IPS DF 19.7 (cell line): ENCODE measurements at regions not wholly inside any gene's neighbourhood (a gene's known extent, or its start where the extent isn't known, plus 50 kb on each side); places are given as distances from the start of the nearest gene placed in this dataset.
"Not testable (repeated sequence)": the region's sequence is repeated elsewhere in the genome, so short reads cannot be mapped to it uniquely, and the experiment has no call there.

ENCODE experiments used
- DNase-seq: peaks from one replicate; pipeline ENCODE4 v3.0.0-alpha.2; 2013; ENCODE audit warnings: low read depth, low spot score

GRCh38 chr5:66348387-66349125, 204.5 kb downstream of the SREK1 start:
- DNase-seq: no peak

- no peak for DNase-seq
Observed at GRCh38 chr5:66351813-66352212, 207.7 kb downstream of the SREK1 start.

- DNase-seq: no peak
Observed at GRCh38 chr5:66353186-66353585, 209.1 kb downstream of the SREK1 start.

GRCh38 chr5:66354422-66354821, 210.3 kb downstream of the SREK1 start:
- DNase-seq: no peak

GRCh38 chr5:66356011-66356565, 212.0 kb downstream of the SREK1 start:
- no peak for DNase-seq

GRCh38 chr5:66358741-66359140, 214.6 kb downstream of the SREK1 start:
- no peak for DNase-seq

- no peak for DNase-seq
Observed at GRCh38 chr5:66361070-66361469, 217.0 kb downstream of the SREK1 start.

- no peak for DNase-seq
Observed at GRCh38 chr5:66362046-66362445, 217.9 kb downstream of the SREK1 start.

GRCh38 chr5:66362687-66363086, 218.6 kb downstream of the SREK1 start:
- no peak for DNase-seq

- DNase-seq: no peak
Observed at GRCh38 chr5:66363097-66363496, 219.0 kb downstream of the SREK1 start.

GRCh38 chr5:66364186-66364585, 220.1 kb downstream of the SREK1 start:
- DNase-seq: no peak

GRCh38 chr5:66365981-66366380, 221.9 kb downstream of the SREK1 start:
- DNase-seq: no peak

GRCh38 chr5:66367814-66368541, 223.9 kb downstream of the SREK1 start:
- DNase-seq: no peak

GRCh38 chr5:66368811-66369210, 224.7 kb downstream of the SREK1 start:
- no peak for DNase-seq

- DNase-seq: no peak
Observed at GRCh38 chr5:66377747-66378146, 218.4 kb upstream of the MAST4 start.

- no peak for DNase-seq
Observed at GRCh38 chr5:66378407-66378806, 217.8 kb upstream of the MAST4 start.

GRCh38 chr5:66382152-66382551, 214.0 kb upstream of the MAST4 start:
- DNase-seq: no peak

- not testable (repeated sequence) for DNase-seq
Observed at GRCh38 chr5:66405145-66405544, 191.0 kb upstream of the MAST4 start.

GRCh38 chr5:66406761-66407336, 189.3 kb upstream of the MAST4 start:
- no peak for DNase-seq

GRCh38 chr5:66407765-66408164, 188.4 kb upstream of the MAST4 start:
- DNase-seq: no peak

GRCh38 chr5:66408576-66408975, 187.6 kb upstream of the MAST4 start:
- no peak for DNase-seq

GRCh38 chr5:66410122-66410521, 186.1 kb upstream of the MAST4 start:
- no peak for DNase-seq

- DNase-seq: no peak
Observed at GRCh38 chr5:66411701-66412100, 184.5 kb upstream of the MAST4 start.
